Liver (tissue), 3 donors: ENCODE measurements at regions not wholly inside any gene's neighbourhood (a gene's known extent, or its start where the extent isn't known, plus 50 kb on each side); places are given as distances from the start of the nearest gene placed in this dataset.

Source experiments
- CTCF ChIP-seq: fragments of 150-350 bp; IDR thresholded peaks from 2 replicates; pipeline ENCODE4 v1.5.1; 2017; ENCODE audit warnings: improper control_type of control experiment, low read depth, low read length; ENCODE audit not compliant: missing input control
- EGR1 ChIP-seq, 2 donors: IDR thresholded peaks; 2 replicates each; pipeline ENCODE4 v1.6.1; 2016 to 2018; ENCODE audit warnings: antibody characterized with exemption in 2 of 2, low read depth in 2 of 2
- FOXA1 ChIP-seq: IDR thresholded peaks from 2 replicates; pipeline ENCODE4 v1.6.1; 2016; ENCODE audit warnings: antibody characterized with exemption
- TAF1 ChIP-seq: conservative IDR thresholded peaks from 2 replicates; pipeline ENCODE4 v1.6.1; 2016; ENCODE audit warnings: antibody characterized with exemption, mild to moderate bottlenecking
- ZBTB33 ChIP-seq: IDR thresholded peaks from 2 replicates; pipeline ENCODE4 v1.6.1; 2016; ENCODE audit warnings: antibody characterized with exemption
- TF ChIP-seq, protein P1 (sequence below): IDR thresholded peaks from 2 replicates; pipeline ENCODE4 v1.6.1; 2016; ENCODE audit warnings: antibody characterized with exemption, mild to moderate bottlenecking
- donor health status: healthy.
- donor health status: healthy.

GRCh38 chr21:19245188-19245580 lies 841.6 kb upstream of the TMPRSS15 start:
- TF ChIP-seq CTCF (no peak), TAF1 (no peak), ZBTB33 (no peak), EGR1 (IDR thresholded peaks at IDR 0.05; ENCODE audit: low read depth in 2 of 2) (no peak), FOXA1 (no peak)
- TF ChIP-seq, protein P1, sequence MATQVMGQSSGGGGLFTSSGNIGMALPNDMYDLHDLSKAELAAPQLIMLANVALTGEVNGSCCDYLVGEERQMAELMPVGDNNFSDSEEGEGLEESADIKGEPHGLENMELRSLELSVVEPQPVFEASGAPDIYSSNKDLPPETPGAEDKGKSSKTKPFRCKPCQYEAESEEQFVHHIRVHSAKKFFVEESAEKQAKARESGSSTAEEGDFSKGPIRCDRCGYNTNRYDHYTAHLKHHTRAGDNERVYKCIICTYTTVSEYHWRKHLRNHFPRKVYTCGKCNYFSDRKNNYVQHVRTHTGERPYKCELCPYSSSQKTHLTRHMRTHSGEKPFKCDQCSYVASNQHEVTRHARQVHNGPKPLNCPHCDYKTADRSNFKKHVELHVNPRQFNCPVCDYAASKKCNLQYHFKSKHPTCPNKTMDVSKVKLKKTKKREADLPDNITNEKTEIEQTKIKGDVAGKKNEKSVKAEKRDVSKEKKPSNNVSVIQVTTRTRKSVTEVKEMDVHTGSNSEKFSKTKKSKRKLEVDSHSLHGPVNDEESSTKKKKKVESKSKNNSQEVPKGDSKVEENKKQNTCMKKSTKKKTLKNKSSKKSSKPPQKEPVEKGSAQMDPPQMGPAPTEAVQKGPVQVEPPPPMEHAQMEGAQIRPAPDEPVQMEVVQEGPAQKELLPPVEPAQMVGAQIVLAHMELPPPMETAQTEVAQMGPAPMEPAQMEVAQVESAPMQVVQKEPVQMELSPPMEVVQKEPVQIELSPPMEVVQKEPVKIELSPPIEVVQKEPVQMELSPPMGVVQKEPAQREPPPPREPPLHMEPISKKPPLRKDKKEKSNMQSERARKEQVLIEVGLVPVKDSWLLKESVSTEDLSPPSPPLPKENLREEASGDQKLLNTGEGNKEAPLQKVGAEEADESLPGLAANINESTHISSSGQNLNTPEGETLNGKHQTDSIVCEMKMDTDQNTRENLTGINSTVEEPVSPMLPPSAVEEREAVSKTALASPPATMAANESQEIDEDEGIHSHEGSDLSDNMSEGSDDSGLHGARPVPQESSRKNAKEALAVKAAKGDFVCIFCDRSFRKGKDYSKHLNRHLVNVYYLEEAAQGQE: no peak
